AG10803 (cell line): ENCODE measurements at regions not wholly inside any gene's neighbourhood (a gene's known extent, or its start where the extent isn't known, plus 50 kb on each side); places are given as distances from the start of the nearest gene placed in this dataset.

ENCODE experiments used
- DNase-seq: peaks from one replicate; pipeline ENCODE4 v3.0.0; 2010; ENCODE audit warnings: low read depth
- H3K4me3 ChIP-seq: 2 replicates; pipeline ENCODE4 v1.5.1; 2011; ENCODE audit warnings: mild to moderate bottlenecking, low read length, control low read depth
- CTCF ChIP-seq: conservative IDR thresholded peaks from 2 replicates; pipeline ENCODE4 v1.5.1; 2011; ENCODE audit warnings: mild to moderate bottlenecking, low read length, control low read depth, inconsistent platforms

GRCh38 chr13:111650626-111651025, 330.2 kb downstream of the TEX29 start:
- TF ChIP-seq CTCF: no peak
- H3K4me3 ChIP-seq: no peak overlapping the region
- DNase-seq: no peak

- DNase-seq: no peak
- H3K4me3 ChIP-seq: no peak overlapping the region
- no peak for TF ChIP-seq CTCF
Measured at GRCh38 chr13:111652676-111653075, 332.2 kb downstream of the TEX29 start.

GRCh38 chr13:111654531-111654930, 334.1 kb downstream of the TEX29 start:
- DNase-seq: no peak
- H3K4me3 ChIP-seq: no peak overlapping the region
- TF ChIP-seq CTCF: no peak

GRCh38 chr13:111656439-111656838, 336.0 kb downstream of the TEX29 start:
- no peak overlapping the region for H3K4me3 ChIP-seq
- no peak for DNase-seq
- no peak for TF ChIP-seq CTCF

GRCh38 chr13:111657013-111657412, 336.6 kb downstream of the TEX29 start:
- TF ChIP-seq CTCF: no peak
- H3K4me3 ChIP-seq: no peak overlapping the region
- DNase-seq: no peak

- DNase-seq: no peak
- H3K4me3 ChIP-seq: no peak overlapping the region
- TF ChIP-seq CTCF: no peak
Measured at GRCh38 chr13:111658145-111659100, 338.0 kb downstream of the TEX29 start.

GRCh38 chr13:111659219-111659775, 338.9 kb downstream of the TEX29 start:
- no peak for TF ChIP-seq CTCF
- H3K4me3 ChIP-seq: no peak overlapping the region
- DNase-seq: no peak
